CD4-positive, alpha-beta T cell treated with Interferon alpha-2 for 1 hour (primary cell): ENCODE measurements at regions not wholly inside any gene's neighbourhood (a gene's known extent, or its start where the extent isn't known, plus 50 kb on each side); places are given as distances from the start of the nearest gene placed in this dataset.
"Not testable (repeated sequence)": the region's sequence is repeated elsewhere in the genome, so short reads cannot be mapped to it uniquely, and the experiment has no call there.

ENCODE experiments used
- DNase-seq, 2 donors: peaks; one replicate each; pipeline ENCODE4 v3.0.0-alpha.2; 2020 to 2022

DNA sequence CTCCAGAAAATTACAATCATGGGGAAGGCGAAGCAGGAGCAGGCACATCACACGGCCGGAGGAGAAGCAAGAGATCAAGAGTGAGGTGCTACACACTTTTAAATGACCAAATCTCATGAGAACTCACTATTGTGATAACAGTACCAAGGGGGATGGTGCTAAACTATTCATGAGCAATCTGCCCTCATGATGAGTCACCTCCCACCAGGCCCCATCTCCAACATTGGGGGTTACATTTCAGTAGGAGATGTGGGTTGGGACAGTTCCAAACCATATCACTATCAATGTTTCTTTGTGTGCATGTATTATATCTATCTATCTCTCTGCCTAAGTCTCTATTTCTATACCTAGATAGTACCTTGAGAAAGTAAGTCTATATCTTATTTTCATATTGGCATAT is 724.8 kb downstream of the CDH11 start:
- DNase-seq: no peak

DNA sequence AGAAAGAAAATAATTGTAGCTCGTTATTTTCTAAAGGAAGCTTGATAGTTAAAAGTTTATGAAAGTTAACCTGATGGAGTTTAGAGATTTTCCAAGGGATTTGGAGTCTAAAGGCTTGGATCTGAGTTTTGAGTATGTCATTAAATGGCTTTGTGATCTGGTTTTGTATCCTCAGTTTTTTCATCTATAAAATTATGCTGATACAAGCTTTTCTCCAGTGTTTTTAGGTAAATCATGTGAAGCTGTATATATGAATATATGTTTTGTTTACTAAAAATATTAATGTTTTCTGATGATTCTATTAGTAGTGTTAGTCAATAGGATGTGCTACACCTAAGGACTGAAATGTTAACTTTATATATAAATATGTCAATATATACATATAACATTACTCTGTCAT is 727.8 kb downstream of the CDH11 start:
- DNase-seq: no peak

GRCh38 chr16:64392456-64392855 is 729.4 kb downstream of the CDH11 start:
- no peak for DNase-seq

GRCh38 chr16:64391063-64391600 is 730.7 kb downstream of the CDH11 start:
- DNase-seq: no peak

GRCh38 chr16:64390102-64390501 is 731.8 kb downstream of the CDH11 start:
- DNase-seq: no peak

DNA sequence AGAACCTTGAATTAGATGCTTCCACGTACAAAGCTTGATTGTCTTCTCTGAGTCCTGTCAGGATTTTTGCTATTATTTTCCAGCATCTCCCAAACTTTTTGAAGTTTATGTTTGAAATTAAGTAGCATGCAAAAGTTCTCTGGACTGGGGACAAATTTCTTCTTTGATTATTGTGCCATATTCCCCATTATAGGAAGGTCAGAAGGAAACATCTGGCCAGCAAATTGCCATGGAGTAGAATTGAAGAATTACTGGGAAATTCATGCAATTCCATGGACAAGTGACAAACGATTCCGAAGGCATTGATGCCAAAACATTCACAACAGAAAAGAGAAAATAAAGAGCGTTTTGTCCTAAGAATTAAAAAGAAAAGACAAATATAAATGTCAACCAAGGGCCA is 737.2 kb downstream of the CDH11 start:
- no peak for DNase-seq

- no peak for DNase-seq
Measured at GRCh38 chr16:64381979-64382378, 739.9 kb downstream of the CDH11 start.

DNA sequence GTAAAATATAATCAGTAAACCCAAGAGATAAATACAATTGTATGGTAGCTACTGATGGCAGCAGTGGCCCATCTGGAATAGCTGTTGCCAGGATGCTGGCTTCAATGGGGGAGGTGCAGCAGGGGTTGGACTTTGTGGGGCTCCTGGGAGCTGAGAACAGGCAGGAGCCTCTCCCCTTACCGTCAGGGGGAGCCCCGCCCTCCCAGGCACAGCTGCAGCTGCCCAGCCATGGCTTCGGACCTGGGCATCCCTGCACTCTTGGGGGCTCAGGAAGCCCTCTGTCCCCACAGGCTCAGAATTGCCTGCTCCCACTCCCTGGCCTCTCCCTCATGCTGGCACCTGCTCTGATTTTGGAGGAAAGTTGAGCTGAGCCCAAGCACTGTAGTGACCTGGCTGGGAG is 741.1 kb downstream of the CDH11 start:
- DNase-seq: no peak

GRCh38 chr16:64375391-64375980 is 746.4 kb downstream of the CDH11 start:
- DNase-seq: no peak

DNA sequence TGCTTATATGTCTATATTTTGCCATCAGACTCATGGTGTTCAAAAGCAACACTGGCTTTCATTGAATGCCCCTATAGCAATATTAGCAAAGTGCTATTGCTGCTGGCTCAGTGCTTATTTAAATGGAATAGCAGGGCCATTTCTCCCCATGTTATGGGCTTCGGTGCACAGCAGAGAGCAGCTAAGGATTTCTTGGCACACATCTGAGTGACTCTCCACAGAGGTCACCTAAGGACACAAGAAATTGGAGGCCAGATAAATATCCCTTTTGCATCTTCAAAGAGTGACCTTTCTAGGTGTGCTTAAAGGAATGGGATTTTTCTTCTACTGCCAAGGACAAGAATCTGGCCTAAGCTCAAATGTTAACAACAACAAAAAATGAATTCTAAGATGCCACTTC is 751.8 kb downstream of the CDH11 start:
- no peak for DNase-seq

DNA sequence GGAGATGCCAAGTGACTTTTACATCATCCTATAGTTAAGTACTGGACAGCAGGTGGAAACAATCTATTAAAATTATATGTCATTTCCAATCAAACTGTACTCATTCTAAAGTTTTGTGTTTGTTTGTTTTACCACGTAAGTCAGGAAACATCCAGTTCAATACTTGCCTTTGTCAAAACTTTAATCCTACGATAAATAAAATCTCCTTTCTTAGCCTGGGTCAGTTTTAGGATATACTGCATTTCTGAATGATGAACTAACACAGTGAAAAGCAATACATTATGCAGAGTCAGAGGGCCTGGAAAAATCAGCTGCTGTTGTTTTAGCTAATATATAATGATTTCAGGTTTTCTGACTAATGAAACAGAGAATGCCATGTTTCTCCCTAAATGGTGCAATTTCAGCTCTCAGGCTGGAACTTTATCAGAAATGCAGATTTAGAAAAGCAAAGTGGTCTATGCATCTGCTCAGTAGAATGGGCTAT is 756.4 kb downstream of the CDH11 start:
- DNase-seq: no peak

DNA sequence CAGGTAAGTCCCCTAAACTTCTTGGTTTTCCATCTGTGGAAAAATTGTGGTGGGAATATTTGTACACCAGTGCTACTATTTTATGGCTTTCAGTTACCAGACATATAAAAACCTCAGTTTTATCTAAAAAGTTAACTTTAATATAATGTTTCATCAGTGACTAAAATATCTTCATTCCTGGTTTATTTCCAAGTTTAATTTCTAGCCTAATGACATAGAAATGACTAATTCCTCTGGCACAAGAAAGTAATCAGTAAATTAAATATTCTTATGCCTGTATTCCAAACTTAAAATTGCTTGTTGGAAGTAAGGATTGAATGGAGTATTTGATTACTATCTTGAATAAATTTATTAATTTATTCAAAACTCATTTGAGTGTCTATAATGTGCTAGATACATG is 757.0 kb downstream of the CDH11 start:
- no peak for DNase-seq

DNA sequence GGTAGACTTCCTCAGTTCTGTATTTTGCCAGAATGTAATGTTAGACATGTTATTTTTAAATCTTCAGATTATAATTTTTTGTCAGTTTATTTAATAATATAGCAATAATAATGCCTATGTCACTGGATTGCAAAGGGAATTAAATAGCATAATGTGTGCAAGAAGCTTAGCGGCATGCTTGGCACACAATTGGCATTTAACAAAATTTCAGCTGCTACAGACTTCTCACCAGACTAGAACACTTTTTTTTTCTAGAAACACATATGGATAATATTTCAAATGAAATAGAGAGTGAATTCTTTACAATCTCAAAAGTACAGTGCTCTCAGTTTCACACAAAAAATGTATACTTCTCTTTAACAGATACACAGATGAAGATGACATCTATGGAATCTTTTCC is 757.4 kb downstream of the CDH11 start:
- no peak for DNase-seq

DNA sequence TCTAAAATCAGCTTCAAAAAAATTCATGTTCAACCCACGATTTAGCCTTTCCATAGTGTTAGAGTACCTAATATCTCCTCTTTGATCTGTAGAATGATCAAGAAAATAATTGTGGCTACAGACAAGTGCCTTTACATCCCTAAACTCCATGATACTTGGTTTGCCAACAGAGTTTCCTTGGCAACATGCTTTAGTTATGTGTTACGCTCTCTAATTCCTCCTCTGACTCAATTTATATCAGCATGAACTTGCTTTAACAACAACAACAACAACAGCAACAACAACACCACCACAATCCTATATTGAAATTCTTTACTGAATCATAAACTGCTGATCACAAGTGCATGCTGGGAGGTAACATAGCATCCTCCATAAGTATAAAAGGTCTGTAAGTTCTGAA is 757.8 kb downstream of the CDH11 start:
- DNase-seq: no peak

DNA sequence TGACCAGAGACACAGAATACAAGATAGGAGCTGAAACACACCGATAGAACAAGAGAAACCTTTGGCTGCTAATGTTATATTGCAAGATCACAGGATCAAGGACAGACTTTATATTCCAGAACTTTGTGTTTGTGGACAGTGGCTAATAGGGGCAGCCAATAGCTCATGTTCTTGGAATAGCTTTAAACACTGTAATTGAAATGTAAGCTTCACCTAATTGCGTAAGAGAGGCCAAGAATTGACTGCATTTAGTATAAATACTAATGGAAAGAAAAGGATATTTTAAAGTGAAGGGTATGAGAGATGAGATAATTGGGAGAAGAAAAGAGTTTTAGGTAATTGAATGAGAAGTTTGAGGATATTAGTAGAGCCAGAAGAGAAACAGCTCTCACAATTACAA is 758.8 kb downstream of the CDH11 start:
- no peak for DNase-seq

GRCh38 chr16:64362193-64362592 is 759.7 kb downstream of the CDH11 start:
- no peak for DNase-seq

GRCh38 chr16:64361753-64362152 is 760.1 kb downstream of the CDH11 start:
- no peak for DNase-seq

- DNase-seq: no peak
Measured at GRCh38 chr16:64358291-64358690, 763.6 kb downstream of the CDH11 start.

- DNase-seq: no peak
Measured at GRCh38 chr16:64356267-64356666, 765.6 kb downstream of the CDH11 start.

DNA sequence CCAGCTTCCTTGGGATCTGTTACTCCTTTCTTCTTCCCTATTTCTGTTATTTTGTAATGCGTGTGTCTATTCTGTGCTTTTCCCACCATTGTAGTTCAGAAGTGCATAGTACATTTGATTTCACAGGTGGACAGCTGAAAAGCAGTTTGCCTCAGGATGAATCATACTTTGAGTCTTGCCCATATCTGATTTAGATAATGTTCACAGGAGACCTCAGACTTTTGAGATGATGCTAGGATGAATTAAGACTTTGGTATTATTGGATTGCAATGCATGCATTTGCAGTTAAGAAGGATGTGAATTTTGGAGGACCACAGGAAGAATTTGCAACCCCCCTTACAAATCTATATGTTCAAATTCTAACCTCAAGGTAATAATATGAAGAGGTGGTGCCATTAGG is 769.6 kb downstream of the CDH11 start:
- DNase-seq: no peak

DNA sequence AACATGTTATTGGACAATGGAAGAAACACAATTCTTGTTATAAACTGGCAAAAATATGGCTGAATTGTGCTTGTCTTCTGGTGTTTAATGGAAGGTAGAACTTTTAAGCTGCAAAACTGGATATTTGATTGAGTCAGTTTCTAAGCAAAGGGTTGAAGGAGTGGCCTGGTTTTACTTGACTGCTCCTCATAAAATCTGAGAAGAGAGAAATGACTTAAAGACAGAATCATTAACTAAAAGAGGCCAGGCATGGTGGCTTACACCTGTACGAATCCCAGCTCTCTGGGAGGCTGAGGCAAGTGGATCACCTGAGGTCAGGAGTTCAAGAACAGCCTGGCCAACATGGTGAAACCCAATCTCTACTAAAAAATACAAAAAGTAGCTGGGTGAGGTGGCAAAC is 770.7 kb downstream of the CDH11 start:
- DNase-seq: no peak

GRCh38 chr16:64346080-64346479 is 775.8 kb downstream of the CDH11 start:
- DNase-seq: no peak

DNA sequence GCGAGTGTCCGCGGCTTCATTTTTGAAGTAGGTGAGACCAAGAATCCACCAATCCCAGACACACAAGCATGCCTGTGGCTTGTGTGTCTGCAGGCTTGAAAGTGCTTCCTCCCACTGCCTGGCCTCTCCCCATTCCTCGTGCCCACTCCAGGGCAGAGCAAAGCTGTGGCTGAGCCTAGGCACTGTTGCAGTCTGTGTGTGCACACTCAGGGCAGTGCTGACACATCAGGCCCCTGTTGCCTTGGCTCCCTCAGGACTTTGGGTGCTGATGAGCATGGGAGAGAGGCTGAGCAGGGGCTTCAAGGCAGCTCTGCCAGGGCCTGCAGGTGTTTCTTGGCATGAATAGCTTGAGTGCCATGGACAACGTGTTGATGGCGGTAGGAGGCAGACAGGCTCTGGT is 776.7 kb downstream of the CDH11 start:
- no peak for DNase-seq

- not testable (repeated sequence) for DNase-seq
Measured at GRCh38 chr16:64343820-64344443, 777.9 kb downstream of the CDH11 start.
